CD4-positive, alpha-beta T cell (primary cell): ENCODE measurements at regions not wholly inside any gene's neighbourhood (a gene's known extent, or its start where the extent isn't known, plus 50 kb on each side); places are given as distances from the start of the nearest gene placed in this dataset. TPM values are rescaled to one million over a fixed set of nuclear protein-coding genes. Genes with fewer than 3 reads are reported as not detected.

Experiments
- ATAC-seq: fragments of 200-7000 bp; cut with Tn5 transposase; one replicate; pipeline ENCODE4 v1.10.0; 2022; ENCODE audit warnings: mild to moderate bottlenecking; ENCODE audit not compliant: poor library complexity
- CTCF ChIA-PET: fragments of 350-600 bp; sonication (Branson Sonifier 250); formaldehyde crosslinking; loops from one replicate; lab custom pipeline; 2021; ENCODE audit warnings: antibody characterized with exemption, inconsistent platforms; lab: Charles Lee
- POLR2A ChIA-PET: fragments of 350-600 bp; sonication (Branson Sonifier 250); formaldehyde crosslinking; loops from one replicate; lab custom pipeline; 2021; ENCODE audit warnings: antibody characterized with exemption, inconsistent platforms; lab: Charles Lee
- DNase-seq, 14 experiments: peaks; one replicate each; pipeline ENCODE4 v3.0.0-alpha.2; 2013 to 2020; ENCODE audit warnings: mixed read lengths in 2 of 14
- H3K27ac ChIP-seq, 2 donors: one replicate each; pipeline versions ENCODE4 v1.5.1 to v1.7.0; 2013; ENCODE audit warnings: low read length in 2 of 2, low read depth in 1 of 2, mild to moderate bottlenecking in 1 of 2
- H3K27me3 ChIP-seq, 2 experiments: 1 replicate in 1 of 2; 2 replicates in 1 of 2; pipeline versions ENCODE4 v1.6.1 to v1.7.0; 2013; ENCODE audit warnings: low read length in 2 of 2, control low read depth in 1 of 2, mild to moderate bottlenecking in 1 of 2, moderate library complexity in 1 of 2; ENCODE audit not compliant: insufficient read depth in 2 of 2, control insufficient read depth in 1 of 2
- H3K36me3 ChIP-seq: one replicate; pipeline ENCODE4 v1.6.1; 2013; ENCODE audit warnings: low read length, control low read depth; ENCODE audit not compliant: insufficient read depth
- H3K4me1 ChIP-seq: one replicate; pipeline ENCODE4 v1.6.1; 2013; ENCODE audit warnings: low read length, control low read depth; ENCODE audit not compliant: insufficient read depth
- H3K4me3 ChIP-seq: one replicate; pipeline ENCODE4 v1.5.1; 2013; ENCODE audit warnings: mild to moderate bottlenecking, low read length, moderate library complexity
- H3K9me3 ChIP-seq, 2 experiments: 1 replicate in 1 of 2; 2 replicates in 1 of 2; pipeline versions ENCODE4 v1.6.1 to v1.7.0; 2013; ENCODE audit warnings: low read length in 2 of 2, mild to moderate bottlenecking in 2 of 2, control low read depth in 1 of 2, moderate library complexity in 1 of 2; ENCODE audit not compliant: control insufficient read depth in 1 of 2, insufficient read depth in 1 of 2
- H3K27ac Mint-ChIP-seq: one replicate; pipeline ENCODE4 v1.8.0; 2020; ENCODE audit warnings: mixed read lengths
- H3K27me3 Mint-ChIP-seq: one replicate; pipeline ENCODE4 v1.8.0; 2021; ENCODE audit warnings: mixed read lengths
- H3K36me3 Mint-ChIP-seq: one replicate; pipeline ENCODE4 v1.8.0; 2021; ENCODE audit warnings: low read depth, mixed read lengths
- H3K4me1 Mint-ChIP-seq: one replicate; pipeline ENCODE4 v1.8.0; 2021; ENCODE audit warnings: low read depth, mixed read lengths
- H3K4me3 Mint-ChIP-seq: one replicate; pipeline ENCODE4 v1.8.0; 2020; ENCODE audit warnings: mild to moderate bottlenecking, mixed read lengths
- H3K9me3 Mint-ChIP-seq: one replicate; pipeline ENCODE4 v1.8.0; 2020; ENCODE audit warnings: mixed read lengths
- CTCF ChIP-seq: fragments of 200-600 bp; IDR thresholded peaks from one replicate; pipeline ENCODE4 v1.8.0; 2022; ENCODE audit warnings: antibody characterized with exemption, mild to moderate bottlenecking
- intact Hi-C, 2 experiments: fragments of 100-400 bp; cut with DNase I in 1 of 2; cut with micrococcal nuclease in 1 of 2; formaldehyde crosslinking; loops; one replicate each; pipeline versions ENCODE4 v1.15.1 to v1.9.0; 2023 to 2025; cut with DNase I, micrococcal nuclease
- microRNA-seq: library from miRNA; unstranded; fragments of <30 nt; microRNA quantifications from one replicate; pipeline ENCODE4 v1.2.0, GENCODE V29; 2021; ENCODE audit warnings: borderline microRNAs expressed, borderline replicate concordance

GRCh38 chr20:57759724-57760123, 49.9 kb upstream of the PMEPA1 start:
- intact Hi-C loops = no loop called here
- ChIA-PET CTCF (no interaction called here), POLR2A (no interaction called here)
- peaks cover 38% of the 10 kb centered on the region for H3K27me3 Mint-ChIP-seq
- ATAC-seq (no peak), DNase-seq (no peak)
- Histone ChIP-seq H3K27me3 (peaks cover 5 to 10% of the 10 kb centered on the region in 2 experiments), H3K4me1 (no peaks in the 10 kb centered on the region), H3K9me3 (peaks cover 3 to 5% of the 10 kb centered on the region in 2 experiments), H3K4me3 (no peak overlapping the region), H3K36me3 (no peaks in the 10 kb centered on the region), H3K27ac (no peak overlapping the region)
- TF ChIP-seq CTCF = no peak
- H3K9me3 Mint-ChIP-seq = no peaks in the 10 kb centered on the region
- H3K4me1 Mint-ChIP-seq = no peaks in the 10 kb centered on the region
- no peak overlapping the region for H3K27ac Mint-ChIP-seq
- no peak overlapping the region for H3K4me3 Mint-ChIP-seq
- H3K36me3 Mint-ChIP-seq = no peaks in the 10 kb centered on the region

Small RNA genes lying in the stretch of these regions (microRNA-seq; reads per million reads assigned to microRNA genes)
- not detected for gene MIR4532
